ENCODE measurements at regions not wholly inside any gene's neighbourhood (a gene's known extent, or its start where the extent isn't known, plus 50 kb on each side); places are given as distances from the start of the nearest gene placed in this dataset.

GRCh38 chr6:26155061-26155930 is 68.1 kb downstream of the HFE start:
- TF ChIP-seq CTCF (IDR thresholded peaks at IDR 0.05; ENCODE audit: poor library complexity, severe bottlenecking): no peak
- no peak for TF ChIP-seq RAD21 (conservative IDR thresholded peaks at IDR 0.05)
- TF ChIP-seq EP300 (conservative IDR thresholded peaks at IDR 0.05; ENCODE audit: poor library complexity, severe bottlenecking): no peak
- TF ChIP-seq POLR2AphosphoS5 (IDR thresholded peaks at IDR 0.05): no peak
- TF ChIP-seq TAF1 (IDR thresholded peaks at IDR 0.05; ENCODE audit: low read depth): no peak
- TF ChIP-seq SMC3 (conservative IDR thresholded peaks at IDR 0.05; ENCODE audit: poor library complexity): no peak
- no peak for TF ChIP-seq REST (IDR thresholded peaks at IDR 0.05; ENCODE audit: borderline replicate concordance)
